Endothelial cell of umbilical vein (primary cell): ENCODE measurements at regions not wholly inside any gene's neighbourhood (a gene's known extent, or its start where the extent isn't known, plus 50 kb on each side); places are given as distances from the start of the nearest gene placed in this dataset.

Experiments
- CTCF ChIP-seq, 2 donors: IDR thresholded peaks; 1 replicate in 1 of 2; 2 replicates in 1 of 2; pipeline ENCODE4 v1.5.1; 2011; ENCODE audit warnings: low read length in 2 of 2, mild to moderate bottlenecking in 2 of 2, moderate library complexity in 2 of 2, control low read depth in 1 of 2, inconsistent platforms in 1 of 2, low read depth in 1 of 2; ENCODE audit not compliant: insufficient read depth in 1 of 2; ENCODE audit errors: extremely low read depth in 1 of 2
- EZH2 ChIP-seq: IDR thresholded peaks from 2 replicates; pipeline ENCODE4 v1.6.1; 2012; ENCODE audit warnings: borderline replicate concordance, low read depth, mild to moderate bottlenecking, moderate library complexity, low read length, inconsistent platforms; ENCODE audit not compliant: severe bottlenecking
- FOS ChIP-seq: IDR thresholded peaks from 2 replicates; pipeline ENCODE4 v1.6.1; 2011; ENCODE audit warnings: mild to moderate bottlenecking, low read length, moderate library complexity, borderline replicate concordance; ENCODE audit not compliant: insufficient read depth
- JUN ChIP-seq: IDR thresholded peaks from 2 replicates; pipeline ENCODE4 v1.6.1; 2011; ENCODE audit warnings: borderline replicate concordance, low read depth; ENCODE audit not compliant: insufficient read length, insufficient read depth
- POLR2A ChIP-seq: IDR thresholded peaks from 2 replicates; pipeline ENCODE4 v1.6.1; 2012; ENCODE audit warnings: low read depth, mild to moderate bottlenecking, control low read depth, low read length
- POLR2AphosphoS5 ChIP-seq: IDR thresholded peaks from 2 replicates; pipeline ENCODE4 v1.6.1; 2012; ENCODE audit warnings: low read depth, mild to moderate bottlenecking, control low read depth, low read length, moderate library complexity; ENCODE audit not compliant: insufficient read depth
- TF ChIP-seq, protein P1 (sequence below): IDR thresholded peaks from 2 replicates; pipeline ENCODE4 v1.6.1; 2011; ENCODE audit not compliant: insufficient read depth, insufficient read length

- TF ChIP-seq CTCF (IDR thresholded peaks at IDR 0.05; ENCODE audit: extremely low read depth in 1 of 2, insufficient read depth in 1 of 2, low read depth in 1 of 2, low read length in 2 of 2) (no peak), POLR2A (no peak), EZH2 (no peak), JUN (no peak), FOS (no peak), POLR2AphosphoS5 (no peak)
- TF ChIP-seq, protein P1, sequence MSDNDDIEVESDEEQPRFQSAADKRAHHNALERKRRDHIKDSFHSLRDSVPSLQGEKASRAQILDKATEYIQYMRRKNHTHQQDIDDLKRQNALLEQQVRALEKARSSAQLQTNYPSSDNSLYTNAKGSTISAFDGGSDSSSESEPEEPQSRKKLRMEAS: no peak
Observed at GRCh38 chr4:65217179-65217578, 453.1 kb downstream of the EPHA5 start.
